Occipital lobe (tissue), 1 donor: ENCODE measurements at regions not wholly inside any gene's neighbourhood (a gene's known extent, or its start where the extent isn't known, plus 50 kb on each side); places are given as distances from the start of the nearest gene placed in this dataset.
"Not testable (repeated sequence)": the region's sequence is repeated elsewhere in the genome, so short reads cannot be mapped to it uniquely, and the experiment has no call there.

Experiments used
- DNase-seq: peaks from one replicate; lab custom pipeline; 2025; lab: John Stamatoyannopoulos, UW

- no peak for DNase-seq
These were observed 197.0 kb downstream of the FAM181B start for GRCh38 chr11:82536706-82537105.

- no peak for DNase-seq
These were observed 199.9 kb downstream of the FAM181B start for GRCh38 chr11:82533628-82534327.

- no peak for DNase-seq
These were observed 203.7 kb downstream of the FAM181B start for GRCh38 chr11:82529936-82530335.

GRCh38 chr11:82527081-82527584 is 206.5 kb downstream of the FAM181B start:
- no peak for DNase-seq

- no peak for DNase-seq
These were observed 210.5 kb downstream of the FAM181B start for GRCh38 chr11:82523141-82523540.

GRCh38 chr11:82521427-82521826 is 212.2 kb downstream of the FAM181B start:
- no peak for DNase-seq

GRCh38 chr11:82507288-82507687 is 226.4 kb downstream of the FAM181B start:
- no peak for DNase-seq

GRCh38 chr11:82505379-82505778 is 228.3 kb downstream of the FAM181B start:
- DNase-seq: no peak

- DNase-seq: not testable (repeated sequence)
These were observed 232.5 kb downstream of the FAM181B start for GRCh38 chr11:82501174-82501573.

GRCh38 chr11:82494988-82495432 is 238.7 kb downstream of the FAM181B start:
- DNase-seq: no peak

- no peak for DNase-seq
These were observed 258.8 kb downstream of the FAM181B start for GRCh38 chr11:82474876-82475275.

GRCh38 chr11:82465481-82465880 is 268.2 kb downstream of the FAM181B start:
- no peak for DNase-seq

- DNase-seq: no peak
These were observed 270.9 kb downstream of the FAM181B start for GRCh38 chr11:82462608-82463242.

- no peak for DNase-seq
These were observed 274.9 kb downstream of the FAM181B start for GRCh38 chr11:82458761-82459160.

- no peak for DNase-seq
These were observed 275.5 kb downstream of the FAM181B start for GRCh38 chr11:82458147-82458546.

GRCh38 chr11:82450996-82451395 is 282.7 kb downstream of the FAM181B start:
- no peak for DNase-seq

GRCh38 chr11:82406611-82407010 is 327.1 kb downstream of the FAM181B start:
- DNase-seq: no peak

- DNase-seq: no peak
These were observed 328.2 kb downstream of the FAM181B start for GRCh38 chr11:82405421-82405820.

GRCh38 chr11:82404981-82405380 is 328.7 kb downstream of the FAM181B start:
- DNase-seq: no peak

GRCh38 chr11:82403640-82404305 is 329.9 kb downstream of the FAM181B start:
- no peak for DNase-seq

- DNase-seq: no peak
These were observed 335.3 kb downstream of the FAM181B start for GRCh38 chr11:82398300-82398815.

- DNase-seq: not testable (repeated sequence)
These were observed 337.0 kb downstream of the FAM181B start for GRCh38 chr11:82396639-82397038.
